ENCODE measurements at regions not wholly inside any gene's neighbourhood (a gene's known extent, or its start where the extent isn't known, plus 50 kb on each side); places are given as distances from the start of the nearest gene placed in this dataset.

GRCh38 chr2:11026286-11026921 is 114.7 kb downstream of the KCNF1 start:
- dilution Hi-C loops (cut with MboI; ENCODE audit: extremely low pct_ligation_motif_present, low sequenced_read_pairs) (no loop called here), intact Hi-C loops (cut with micrococcal nuclease) (no loop called here)
- no peaks in the 10 kb centered on the region for H4K20me1 ChIP-seq (replicated peaks; ENCODE audit: control insufficient read depth, extremely low read depth, insufficient read depth, low read length)
- POLR2A ChIA-PET = no interaction called here
- H3K9ac ChIP-seq (replicated peaks; ENCODE audit: extremely low read depth, insufficient read depth, low read length) = no peak overlapping the region
- TF ChIP-seq JUN (IDR thresholded peaks at IDR 0.05; ENCODE audit: borderline replicate concordance, insufficient read depth, insufficient read length, low read depth) = no peak
- no peak for TF ChIP-seq FOS (IDR thresholded peaks at IDR 0.05; ENCODE audit: borderline replicate concordance, insufficient read depth, low read length)
- no peak for TF ChIP-seq MYC (IDR thresholded peaks at IDR 0.05; ENCODE audit: low read depth, low read length)
- TF ChIP-seq POLR2AphosphoS5 (IDR thresholded peaks at IDR 0.05; ENCODE audit: insufficient read depth, low read depth, low read length) = no peak
- TF ChIP-seq, protein P1, sequence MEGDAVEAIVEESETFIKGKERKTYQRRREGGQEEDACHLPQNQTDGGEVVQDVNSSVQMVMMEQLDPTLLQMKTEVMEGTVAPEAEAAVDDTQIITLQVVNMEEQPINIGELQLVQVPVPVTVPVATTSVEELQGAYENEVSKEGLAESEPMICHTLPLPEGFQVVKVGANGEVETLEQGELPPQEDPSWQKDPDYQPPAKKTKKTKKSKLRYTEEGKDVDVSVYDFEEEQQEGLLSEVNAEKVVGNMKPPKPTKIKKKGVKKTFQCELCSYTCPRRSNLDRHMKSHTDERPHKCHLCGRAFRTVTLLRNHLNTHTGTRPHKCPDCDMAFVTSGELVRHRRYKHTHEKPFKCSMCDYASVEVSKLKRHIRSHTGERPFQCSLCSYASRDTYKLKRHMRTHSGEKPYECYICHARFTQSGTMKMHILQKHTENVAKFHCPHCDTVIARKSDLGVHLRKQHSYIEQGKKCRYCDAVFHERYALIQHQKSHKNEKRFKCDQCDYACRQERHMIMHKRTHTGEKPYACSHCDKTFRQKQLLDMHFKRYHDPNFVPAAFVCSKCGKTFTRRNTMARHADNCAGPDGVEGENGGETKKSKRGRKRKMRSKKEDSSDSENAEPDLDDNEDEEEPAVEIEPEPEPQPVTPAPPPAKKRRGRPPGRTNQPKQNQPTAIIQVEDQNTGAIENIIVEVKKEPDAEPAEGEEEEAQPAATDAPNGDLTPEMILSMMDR (IDR thresholded peaks at IDR 0.05; ENCODE audit: extremely low read depth in 1 of 2, insufficient read depth in 1 of 2, low read depth in 1 of 2, low read length in 2 of 2) = no peak
- no peak overlapping the region for H2AFZ ChIP-seq (ENCODE audit: low read depth, low read length)
- H3K27me3 ChIP-seq (ENCODE audit: control insufficient read depth in 2 of 2, insufficient read depth in 2 of 2, low read length in 2 of 2) = peaks cover 0 to 2% of the 10 kb centered on the region in 2 experiments
- no peaks in the 10 kb centered on the region for H3K79me2 ChIP-seq (ENCODE audit: control insufficient read depth, insufficient read depth, low read length)
- H3K4me1 ChIP-seq (ENCODE audit: control insufficient read depth, extremely low read depth, insufficient read depth, low read length) = no peaks in the 10 kb centered on the region
- no peak overlapping the region for H3K27ac ChIP-seq (ENCODE audit: insufficient read depth, low read depth, low read length)
- CTCF ChIA-PET = no interaction called here
- DNase-seq (ENCODE audit: low read depth, low spot score) = no peak
- no peak for FAIRE-seq
- H3K4me3 ChIP-seq (replicated peaks in 1 of 3; ENCODE audit: insufficient read depth in 1 of 3, low read depth in 1 of 3, low read length in 3 of 3) = no peak overlapping the region
- H3K36me3 ChIP-seq (ENCODE audit: control insufficient read depth in 2 of 2, extremely low read depth in 1 of 2, insufficient read depth in 2 of 2, low read length in 2 of 2) = no peaks in the 10 kb centered on the region
- BruUV-seq (replicated peaks) = no TSS peak
- no peaks in the 10 kb centered on the region for H3K9me1 ChIP-seq (replicated peaks; ENCODE audit: control insufficient read depth, extremely low read depth, insufficient read depth, low read length)
- no peaks in the 10 kb centered on the region for H3K9me3 ChIP-seq (replicated peaks; ENCODE audit: control insufficient read depth, insufficient read depth, low read length)
- H3K4me2 ChIP-seq (ENCODE audit: insufficient read depth, low read length) = no peak overlapping the region

- H3K36me3 ChIP-seq (ENCODE audit: control insufficient read depth in 2 of 2, extremely low read depth in 1 of 2, insufficient read depth in 2 of 2, low read length in 2 of 2) = no peaks in the 10 kb centered on the region
- no peak overlapping the region for H3K4me3 ChIP-seq (replicated peaks in 1 of 3; ENCODE audit: insufficient read depth in 1 of 3, low read depth in 1 of 3, low read length in 3 of 3)
- DNase-seq (ENCODE audit: low read depth, low spot score) (no peak), FAIRE-seq (no peak)
- POLR2A ChIA-PET = no interaction called here
- H3K27ac ChIP-seq (ENCODE audit: insufficient read depth, low read depth, low read length) = no peak overlapping the region
- CTCF ChIA-PET = no interaction called here
- no peaks in the 10 kb centered on the region for H3K4me1 ChIP-seq (ENCODE audit: control insufficient read depth, extremely low read depth, insufficient read depth, low read length)
- no peak for TF ChIP-seq FOS (IDR thresholded peaks at IDR 0.05; ENCODE audit: borderline replicate concordance, insufficient read depth, low read length)
- TF ChIP-seq EZH2 (IDR thresholded peaks at IDR 0.05; ENCODE audit: borderline replicate concordance, low read depth, low read length, severe bottlenecking) = no peak
- TF ChIP-seq JUN (IDR thresholded peaks at IDR 0.05; ENCODE audit: borderline replicate concordance, insufficient read depth, insufficient read length, low read depth) = no peak
- no peak for TF ChIP-seq POLR2AphosphoS5 (IDR thresholded peaks at IDR 0.05; ENCODE audit: insufficient read depth, low read depth, low read length)
- TF ChIP-seq GATA2 (IDR thresholded peaks at IDR 0.05; ENCODE audit: insufficient read depth, insufficient read length, low read depth, low read length) = no peak
- TF ChIP-seq, protein P2, sequence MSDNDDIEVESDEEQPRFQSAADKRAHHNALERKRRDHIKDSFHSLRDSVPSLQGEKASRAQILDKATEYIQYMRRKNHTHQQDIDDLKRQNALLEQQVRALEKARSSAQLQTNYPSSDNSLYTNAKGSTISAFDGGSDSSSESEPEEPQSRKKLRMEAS (IDR thresholded peaks at IDR 0.05; ENCODE audit: insufficient read depth, insufficient read length) = no peak
- TF ChIP-seq, protein P1 (IDR thresholded peaks at IDR 0.05; ENCODE audit: extremely low read depth in 1 of 2, insufficient read depth in 1 of 2, low read depth in 1 of 2, low read length in 2 of 2) = no peak
- TF ChIP-seq MYC (IDR thresholded peaks at IDR 0.05; ENCODE audit: low read depth, low read length) = no peak
- TF ChIP-seq POLR2A (IDR thresholded peaks at IDR 0.05; ENCODE audit: low read depth, low read length) = no peak
- dilution Hi-C loops (cut with MboI; ENCODE audit: extremely low pct_ligation_motif_present, low sequenced_read_pairs) (no loop called here), intact Hi-C loops (cut with micrococcal nuclease) (no loop called here)
- no TSS peak for BruUV-seq (replicated peaks)
- no peak overlapping the region for H3K9ac ChIP-seq (replicated peaks; ENCODE audit: extremely low read depth, insufficient read depth, low read length)
- H3K79me2 ChIP-seq (ENCODE audit: control insufficient read depth, insufficient read depth, low read length) = no peaks in the 10 kb centered on the region
- H3K9me1 ChIP-seq (replicated peaks; ENCODE audit: control insufficient read depth, extremely low read depth, insufficient read depth, low read length) = no peaks in the 10 kb centered on the region
- peaks cover 0 to 6% of the 10 kb centered on the region in 2 experiments for H3K27me3 ChIP-seq (ENCODE audit: control insufficient read depth in 2 of 2, insufficient read depth in 2 of 2, low read length in 2 of 2)
- H3K4me2 ChIP-seq (ENCODE audit: insufficient read depth, low read length) = no peak overlapping the region
- no peaks in the 10 kb centered on the region for H4K20me1 ChIP-seq (replicated peaks; ENCODE audit: control insufficient read depth, extremely low read depth, insufficient read depth, low read length)
- no peak overlapping the region for H2AFZ ChIP-seq (ENCODE audit: low read depth, low read length)
- H3K9me3 ChIP-seq (replicated peaks; ENCODE audit: control insufficient read depth, insufficient read depth, low read length) = no peaks in the 10 kb centered on the region
Measured at GRCh38 chr2:11027195-11027594, 115.5 kb downstream of the KCNF1 start.
